HEK293 (cell line): ENCODE measurements at regions not wholly inside any gene's neighbourhood (a gene's known extent, or its start where the extent isn't known, plus 50 kb on each side); places are given as distances from the start of the nearest gene placed in this dataset.

Experiments used
- CTCF ChIA-PET: fragments of 350-600 bp; formaldehyde crosslinking; extraction: SDS; loops from one replicate; lab custom pipeline; 2021; ENCODE audit warnings: antibody characterized with exemption; lab: Yijun Ruan, JAX
- POLR2A ChIA-PET: fragments of 300-600 bp; formaldehyde crosslinking; extraction: SDS; loops from one replicate; lab custom pipeline; 2020; ENCODE audit warnings: antibody characterized with exemption, inconsistent platforms; lab: Yijun Ruan, JAX
- H3K27ac ChIP-seq: fragments of 200-500 bp; sonication (Bioruptor generic); 2 replicates; pipeline ENCODE4 v1.5.1; 2014; ENCODE audit warnings: low read depth, low read length, control low read depth, inconsistent platforms; ENCODE audit errors: extremely low read depth
- H3K36me3 ChIP-seq, 2 experiments: fragments of 200-500 bp in 1 of 2; sonication (Bioruptor generic) in 1 of 2; 1 replicate in 1 of 2; 2 replicates in 1 of 2; pipeline ENCODE4 v1.5.1; 2014 to 2017; ENCODE audit warnings: inconsistent platforms in 2 of 2, low read length in 2 of 2; ENCODE audit not compliant: control insufficient read depth in 2 of 2, insufficient read depth in 1 of 2
- H3K4me1 ChIP-seq: fragments of 200-500 bp; sonication (Bioruptor generic); 2 replicates; pipeline ENCODE4 v1.5.1; 2014; ENCODE audit warnings: mild to moderate bottlenecking, low read length, inconsistent platforms; ENCODE audit not compliant: control insufficient read depth, insufficient read depth
- H3K4me3 ChIP-seq: 2 replicates; pipeline ENCODE4 v1.5.1; 2011; ENCODE audit warnings: low read depth, mild to moderate bottlenecking, control low read depth, low read length, moderate library complexity
- H3K9me3 ChIP-seq: fragments of 200-500 bp; sonication (Bioruptor generic); 2 replicates; pipeline ENCODE4 v1.5.1; 2014; ENCODE audit warnings: low read depth, low read length, inconsistent platforms; ENCODE audit not compliant: control insufficient read depth, insufficient read depth
- BCL6B ChIP-seq: fragments of 450-650 bp; formaldehyde crosslinking; IDR thresholded peaks from 2 replicates; pipeline ENCODE4 v1.5.1; 2017; ENCODE audit warnings: missing biosample characterization, missing genetic modification characterization
- GFI1B ChIP-seq: fragments of 450-650 bp; formaldehyde crosslinking; IDR thresholded peaks from 2 replicates; pipeline ENCODE4 v1.5.1; 2016; ENCODE audit warnings: missing biosample characterization, missing genetic modification characterization
- KLF16 ChIP-seq: fragments of 450-650 bp; formaldehyde crosslinking; IDR thresholded peaks from 2 replicates; pipeline ENCODE4 v1.5.1; 2017; ENCODE audit warnings: missing biosample characterization, missing genetic modification characterization
- PRDM1 ChIP-seq: fragments of 450-650 bp; formaldehyde crosslinking; IDR thresholded peaks from 2 replicates; pipeline ENCODE4; 2016; ENCODE audit warnings: missing biosample characterization, missing genetic modification characterization
- PRDM10 ChIP-seq: fragments of 450-650 bp; formaldehyde crosslinking; IDR thresholded peaks from 2 replicates; pipeline ENCODE4 v1.5.1; 2016; ENCODE audit warnings: missing biosample characterization, missing genetic modification characterization
- TSHZ1 ChIP-seq: fragments of 450-650 bp; formaldehyde crosslinking; IDR thresholded peaks from 2 replicates; pipeline ENCODE4 v1.5.1; 2016; ENCODE audit warnings: missing biosample characterization, missing genetic modification characterization, borderline replicate concordance
- ZBTB26 ChIP-seq: fragments of 450-650 bp; formaldehyde crosslinking; optimal IDR thresholded peaks from 2 replicates; pipeline ENCODE3; 2016; ENCODE audit warnings: missing biosample characterization, mild to moderate bottlenecking, missing genetic modification characterization
- ZEB2 ChIP-seq: fragments of 450-650 bp; formaldehyde crosslinking; IDR thresholded peaks from 2 replicates; pipeline ENCODE4 v1.5.1; 2016; ENCODE audit warnings: missing biosample characterization, missing genetic modification characterization
- ZNF16 ChIP-seq: fragments of 450-650 bp; formaldehyde crosslinking; IDR thresholded peaks from 2 replicates; pipeline ENCODE4 v1.5.1; 2016; ENCODE audit warnings: low read depth, missing biosample characterization, missing genetic modification characterization
- ZNF202 ChIP-seq: fragments of 450-650 bp; formaldehyde crosslinking; IDR thresholded peaks from 2 replicates; pipeline ENCODE4 v1.5.1; 2016; ENCODE audit warnings: missing biosample characterization, missing genetic modification characterization, borderline replicate concordance
- ZNF366 ChIP-seq: fragments of 450-650 bp; formaldehyde crosslinking; conservative IDR thresholded peaks from 2 replicates; pipeline ENCODE4 v1.5.1; 2016; ENCODE audit warnings: missing biosample characterization, missing genetic modification characterization
- ZNF560 ChIP-seq: fragments of 450-650 bp; formaldehyde crosslinking; IDR thresholded peaks from 2 replicates; pipeline ENCODE4 v1.5.1; 2017; ENCODE audit warnings: missing biosample characterization, missing genetic modification characterization, borderline replicate concordance
- ZNF596 ChIP-seq: fragments of 450-650 bp; IDR thresholded peaks from 2 replicates; pipeline ENCODE4 v1.5.0; 2018; ENCODE audit warnings: missing biosample characterization, mild to moderate bottlenecking, missing genetic modification characterization, moderate library complexity
- ZNF600 ChIP-seq: fragments of 450-650 bp; formaldehyde crosslinking; IDR thresholded peaks from 2 replicates; pipeline ENCODE4 v1.5.1; 2016; ENCODE audit warnings: missing biosample characterization, missing genetic modification characterization
- ZNF704 ChIP-seq: fragments of 450-650 bp; formaldehyde crosslinking; IDR thresholded peaks from 2 replicates; pipeline ENCODE4 v1.5.1; 2016; ENCODE audit warnings: missing biosample characterization, missing genetic modification characterization
- ZNF792 ChIP-seq: fragments of 450-650 bp; formaldehyde crosslinking; IDR thresholded peaks from 2 replicates; pipeline ENCODE4 v1.5.1; 2016; ENCODE audit warnings: missing biosample characterization, missing genetic modification characterization
- ZNF837 ChIP-seq: fragments of 450-650 bp; formaldehyde crosslinking; IDR thresholded peaks from 2 replicates; pipeline ENCODE4 v1.5.1; 2016; ENCODE audit warnings: missing biosample characterization, missing genetic modification characterization

GRCh38 chr15:95635666-95636065 is 694.8 kb upstream of the NR2F2 start:
- no peaks in the 10 kb centered on the region for H3K4me1 ChIP-seq
- CTCF ChIA-PET, result no interaction called here
- TF ChIP-seq ZNF837 (tag by site-specific recombination), result no peak
- TF ChIP-seq, all 188 proteins: peak for 0
- POLR2A ChIA-PET, result no interaction called here
- no peak overlapping the region for H3K27ac ChIP-seq
- no peaks in the 10 kb centered on the region for H3K36me3 ChIP-seq
- H3K9me3 ChIP-seq, result no peaks in the 10 kb centered on the region; the same call in 1 of the 2 replicates
- H3K4me3 ChIP-seq, result no peak overlapping the region

GRCh38 chr15:95636107-95636506 is 694.4 kb upstream of the NR2F2 start:
- no peak overlapping the region for H3K27ac ChIP-seq
- H3K4me3 ChIP-seq, result no peak overlapping the region
- H3K9me3 ChIP-seq, result no peaks in the 10 kb centered on the region; the same call in 1 of the 2 replicates
- CTCF ChIA-PET, result no interaction called here
- no peaks in the 10 kb centered on the region for H3K36me3 ChIP-seq
- TF ChIP-seq ZBTB26 (tag by site-specific recombination) (no peak), ZNF16 (tag by site-specific recombination) (no peak), PRDM1 (tag by site-specific recombination) (no peak), ZEB2 (tag by site-specific recombination) (no peak), KLF16 (no peak), ZNF366 (tag by site-specific recombination) (no peak), ZNF596 (no peak), ZNF704 (tag by site-specific recombination) (no peak), BCL6B (tag by site-specific recombination) (no peak), ZNF792 (tag by site-specific recombination) (no peak), ZNF202 (tag by site-specific recombination) (no peak), ZNF600 (no peak), PRDM10 (tag by site-specific recombination) (no peak), ZNF560 (tag by site-specific recombination) (no peak), TSHZ1 (tag by site-specific recombination) (no peak), GFI1B (tag by site-specific recombination) (no peak)
- TF ChIP-seq, all 188 proteins: peak for 0
- POLR2A ChIA-PET, result no interaction called here
- H3K4me1 ChIP-seq, result no peaks in the 10 kb centered on the region
